ENCODE measurements at regions not wholly inside any gene's neighbourhood (a gene's known extent, or its start where the extent isn't known, plus 50 kb on each side); places are given as distances from the start of the nearest gene placed in this dataset.

DNA sequence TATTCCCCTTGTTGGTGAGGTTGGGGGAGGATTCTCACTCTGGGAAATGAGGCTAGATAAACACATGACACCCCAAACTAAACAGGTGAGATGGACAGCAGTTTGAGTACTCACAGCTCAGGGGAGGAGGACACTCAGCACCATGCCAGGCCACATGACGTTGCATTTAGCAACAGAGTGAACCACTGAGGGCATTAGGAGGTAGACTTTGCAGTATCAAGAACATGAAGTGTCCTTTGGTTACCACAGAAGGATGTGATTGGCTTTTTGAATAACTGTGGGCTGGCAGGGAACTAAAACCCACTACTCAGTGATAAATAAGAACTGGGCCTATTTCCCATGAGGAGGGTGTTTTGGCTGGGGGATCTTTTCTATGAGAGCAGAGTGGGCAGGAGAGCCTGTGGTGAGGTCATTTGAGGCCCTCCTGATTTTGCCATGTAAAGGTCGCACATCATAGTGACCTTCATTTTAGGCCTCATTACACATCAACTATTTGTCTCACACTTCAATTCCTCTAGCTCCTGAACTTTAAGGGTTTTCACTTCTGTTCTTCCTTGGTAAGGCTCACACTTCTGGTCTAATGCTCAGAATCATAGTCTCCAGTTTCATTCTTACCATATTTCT, 89.8 kb upstream of the PRKD1 start:
- no peak for TF ChIP-seq POLR2A (IDR thresholded peaks at IDR 0.05; ENCODE audit: low read length)
- no peak for TF ChIP-seq GATA1 (IDR thresholded peaks at IDR 0.05; ENCODE audit: low read depth, low read length)

Data from erythroblast (primary cell).